ENCODE measurements at regions not wholly inside any gene's neighbourhood (a gene's known extent, or its start where the extent isn't known, plus 50 kb on each side); places are given as distances from the start of the nearest gene placed in this dataset.

- TF ChIP-seq CTCF (IDR thresholded peaks at IDR 0.05; ENCODE audit: insufficient read depth, low read length) = no peak
- no peak for TF ChIP-seq GABPA (IDR thresholded peaks at IDR 0.05; ENCODE audit: low read depth)
- no peak for TF ChIP-seq POLR2AphosphoS5 (IDR thresholded peaks at IDR 0.05; ENCODE audit: low read depth)
- TF ChIP-seq, protein P1, sequence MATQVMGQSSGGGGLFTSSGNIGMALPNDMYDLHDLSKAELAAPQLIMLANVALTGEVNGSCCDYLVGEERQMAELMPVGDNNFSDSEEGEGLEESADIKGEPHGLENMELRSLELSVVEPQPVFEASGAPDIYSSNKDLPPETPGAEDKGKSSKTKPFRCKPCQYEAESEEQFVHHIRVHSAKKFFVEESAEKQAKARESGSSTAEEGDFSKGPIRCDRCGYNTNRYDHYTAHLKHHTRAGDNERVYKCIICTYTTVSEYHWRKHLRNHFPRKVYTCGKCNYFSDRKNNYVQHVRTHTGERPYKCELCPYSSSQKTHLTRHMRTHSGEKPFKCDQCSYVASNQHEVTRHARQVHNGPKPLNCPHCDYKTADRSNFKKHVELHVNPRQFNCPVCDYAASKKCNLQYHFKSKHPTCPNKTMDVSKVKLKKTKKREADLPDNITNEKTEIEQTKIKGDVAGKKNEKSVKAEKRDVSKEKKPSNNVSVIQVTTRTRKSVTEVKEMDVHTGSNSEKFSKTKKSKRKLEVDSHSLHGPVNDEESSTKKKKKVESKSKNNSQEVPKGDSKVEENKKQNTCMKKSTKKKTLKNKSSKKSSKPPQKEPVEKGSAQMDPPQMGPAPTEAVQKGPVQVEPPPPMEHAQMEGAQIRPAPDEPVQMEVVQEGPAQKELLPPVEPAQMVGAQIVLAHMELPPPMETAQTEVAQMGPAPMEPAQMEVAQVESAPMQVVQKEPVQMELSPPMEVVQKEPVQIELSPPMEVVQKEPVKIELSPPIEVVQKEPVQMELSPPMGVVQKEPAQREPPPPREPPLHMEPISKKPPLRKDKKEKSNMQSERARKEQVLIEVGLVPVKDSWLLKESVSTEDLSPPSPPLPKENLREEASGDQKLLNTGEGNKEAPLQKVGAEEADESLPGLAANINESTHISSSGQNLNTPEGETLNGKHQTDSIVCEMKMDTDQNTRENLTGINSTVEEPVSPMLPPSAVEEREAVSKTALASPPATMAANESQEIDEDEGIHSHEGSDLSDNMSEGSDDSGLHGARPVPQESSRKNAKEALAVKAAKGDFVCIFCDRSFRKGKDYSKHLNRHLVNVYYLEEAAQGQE (IDR thresholded peaks at IDR 0.05; ENCODE audit: insufficient replicate concordance, low read depth) = no peak
- no peak for TF ChIP-seq SPI1 (IDR thresholded peaks at IDR 0.05; ENCODE audit: borderline replicate concordance, low read depth)
Observed at GRCh38 chr6:137802408-137803182, 64.5 kb upstream of the TNFAIP3 start.

Measured in HL-60 (cell line).